ENCODE measurements at regions not wholly inside any gene's neighbourhood (a gene's known extent, or its start where the extent isn't known, plus 50 kb on each side); places are given as distances from the start of the nearest gene placed in this dataset.
A peak's percentile ranks its signal among the peaks of the same experiment; 100 is the strongest.

DNA sequence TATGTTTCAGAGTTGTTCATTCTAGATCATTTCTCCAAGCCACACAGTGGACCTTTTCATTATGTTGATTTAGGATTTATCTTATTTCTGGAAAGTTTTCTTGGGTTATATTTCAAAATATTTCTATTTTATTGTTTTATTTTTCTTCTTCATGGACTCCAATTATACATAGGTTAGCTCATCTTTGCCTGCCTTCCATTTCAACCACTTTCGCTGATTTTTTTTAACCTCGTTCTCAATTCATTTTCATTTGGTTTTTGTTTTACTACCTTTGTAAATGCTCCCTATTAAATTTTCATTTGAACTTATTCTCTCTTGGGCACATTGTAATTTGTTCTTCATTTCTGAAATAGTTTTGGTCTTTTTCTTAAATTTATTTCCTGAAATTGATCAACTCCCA lies 169.0 kb upstream of the PITX1 start:
- DNase-seq: no peak

DNA sequence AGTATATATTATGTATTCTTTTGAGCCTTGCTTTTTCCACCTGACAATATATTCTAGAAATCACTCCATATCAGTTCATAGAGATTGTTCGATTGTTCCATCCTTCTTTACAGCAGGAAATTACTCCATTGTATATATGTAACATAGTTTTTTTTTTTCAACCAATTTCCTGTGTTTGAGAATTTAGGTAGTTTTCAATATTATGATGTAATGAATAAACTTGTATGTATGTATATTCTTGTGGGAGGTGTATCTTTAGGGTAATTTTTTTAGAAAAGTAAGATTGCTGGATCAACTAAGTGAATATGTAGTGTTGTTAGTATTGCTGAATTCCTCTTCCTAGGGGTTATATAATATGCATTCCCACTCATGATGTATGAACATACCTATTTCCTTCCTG lies 165.9 kb upstream of the PITX1 start:
- no peak for DNase-seq

DNA sequence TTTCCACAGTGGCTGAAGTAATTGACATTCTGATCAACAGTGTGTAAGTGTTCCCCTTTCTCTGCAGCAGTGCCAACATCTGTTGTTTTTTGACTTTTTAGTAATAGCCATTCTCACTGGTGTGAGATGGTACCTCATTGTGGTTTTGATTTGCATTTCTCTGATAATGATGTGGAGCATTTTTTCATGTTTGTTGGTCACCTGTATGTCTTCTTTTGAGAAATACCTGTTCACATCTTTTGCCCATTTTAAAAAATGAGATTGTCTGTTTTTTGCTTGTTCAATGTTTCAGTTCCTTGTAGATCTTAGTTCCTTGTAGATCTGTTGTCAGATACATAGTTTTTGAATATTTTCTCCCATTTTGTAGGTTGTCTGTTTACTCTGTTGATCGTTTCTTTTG lies 162.5 kb upstream of the PITX1 start:
- no peak for DNase-seq

DNA sequence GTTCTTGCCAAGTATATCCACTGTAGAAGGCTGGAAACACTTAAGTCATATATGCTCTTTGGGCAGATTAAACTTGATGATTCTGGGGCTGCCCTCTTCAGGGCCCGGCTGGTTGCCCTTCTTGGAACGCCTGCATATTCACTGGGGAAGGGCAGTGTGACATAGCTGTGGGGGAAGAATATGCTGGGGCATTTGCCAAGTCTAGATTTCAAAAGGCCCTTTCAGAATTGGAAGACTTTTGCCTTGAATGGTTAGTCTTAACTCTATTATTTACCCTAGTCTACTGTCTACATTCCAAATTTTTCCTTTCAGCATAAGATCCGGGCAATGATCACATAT lies 161.2 kb upstream of the PITX1 start:
- DNase-seq: peak; percentile 53

DNA sequence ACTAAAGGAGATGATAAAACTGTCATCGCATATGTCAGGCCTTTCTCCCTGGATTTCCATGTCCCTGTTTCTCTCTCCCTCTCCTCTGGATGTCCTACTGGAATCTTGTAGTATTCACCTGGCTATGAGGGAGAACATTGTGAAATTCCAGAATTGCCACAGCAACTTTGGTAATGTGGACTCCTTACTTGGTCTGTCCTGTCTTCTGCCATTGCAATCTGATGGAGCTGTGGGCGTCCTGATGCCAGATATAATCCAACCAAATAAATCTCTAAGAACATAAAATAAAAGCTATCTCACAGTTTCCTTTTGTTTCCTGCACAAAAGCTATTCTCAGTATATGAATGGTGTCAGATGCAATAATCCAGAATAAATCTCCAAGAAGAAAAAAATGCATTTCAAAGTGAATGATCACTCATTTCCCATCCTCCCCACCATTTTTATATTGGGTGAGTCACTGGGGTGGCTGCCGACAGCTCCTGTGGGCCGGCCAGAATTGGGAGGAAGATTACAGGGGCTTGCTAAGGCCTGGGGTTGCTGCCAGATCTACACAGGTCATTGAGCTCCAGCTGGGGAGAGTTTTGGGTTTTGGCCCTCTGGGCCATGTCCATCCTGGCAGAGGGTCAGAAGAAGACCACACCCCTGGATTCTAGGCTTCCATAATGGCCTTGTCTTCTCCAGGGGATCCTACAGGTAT lies 160.7 kb upstream of the PITX1 start:
- DNase-seq: peak; percentile 83

DNA sequence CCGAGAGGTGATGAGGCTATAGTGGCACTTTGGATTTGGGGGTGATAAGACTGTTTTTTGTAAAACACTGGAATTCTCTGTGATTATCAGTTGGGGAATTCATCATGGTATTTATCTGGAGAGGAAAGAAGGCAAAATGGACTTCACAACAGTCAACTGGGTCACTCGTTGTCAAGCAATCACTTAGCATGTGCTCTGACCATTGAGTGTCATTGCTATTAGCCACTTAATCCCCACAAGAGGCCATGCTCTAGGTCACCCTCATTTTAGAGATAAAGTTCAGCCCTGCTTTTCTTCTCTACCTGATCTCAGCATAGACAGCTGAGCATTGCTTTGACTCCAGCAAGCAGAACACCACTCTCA lies 160.1 kb upstream of the PITX1 start:
- DNase-seq: no peak

DNA sequence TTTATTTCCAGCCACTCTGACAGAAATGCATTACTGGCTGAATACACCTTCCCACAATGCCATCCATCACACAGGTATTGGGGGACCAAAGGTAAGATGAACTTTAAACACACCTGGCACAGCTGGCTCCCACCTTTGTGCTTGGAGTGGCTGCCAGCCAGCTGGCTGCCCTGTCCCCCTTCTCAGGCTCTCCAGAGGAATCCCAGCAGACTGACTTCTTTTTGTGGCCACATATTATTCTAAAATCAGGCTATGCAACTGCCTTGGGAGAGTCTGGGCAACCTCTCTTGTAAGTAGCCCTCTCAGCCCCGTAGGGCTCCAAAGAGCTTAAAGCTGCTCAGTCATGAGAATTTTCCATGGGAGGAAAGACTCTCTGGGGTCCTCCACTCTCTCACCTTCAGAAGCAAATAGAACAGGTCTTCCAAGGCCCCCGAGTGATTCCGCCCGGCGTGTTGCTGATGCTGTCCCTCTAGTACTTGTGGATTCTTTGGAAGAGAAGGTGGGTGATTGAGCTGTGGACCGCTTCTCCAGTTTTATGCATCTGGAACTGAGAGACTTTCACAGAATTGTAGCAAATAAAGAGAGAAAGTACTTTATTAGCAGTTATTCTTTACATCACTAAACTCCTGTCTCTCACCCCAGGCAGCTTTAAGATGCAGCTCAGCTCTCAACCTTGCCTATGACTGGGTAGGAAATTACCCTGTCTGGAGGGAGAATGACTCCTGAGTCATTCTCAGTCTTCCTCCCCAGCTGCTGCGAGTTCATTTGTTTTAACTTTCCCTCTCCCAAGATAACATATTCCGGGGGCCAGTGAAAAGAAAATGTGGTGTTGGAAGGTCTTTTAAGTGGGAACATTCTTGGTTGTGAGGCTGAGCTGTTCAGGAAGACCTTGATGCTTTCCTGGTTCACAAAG lies 159.4 kb upstream of the PITX1 start:
- peak; percentile 79 for DNase-seq

DNA sequence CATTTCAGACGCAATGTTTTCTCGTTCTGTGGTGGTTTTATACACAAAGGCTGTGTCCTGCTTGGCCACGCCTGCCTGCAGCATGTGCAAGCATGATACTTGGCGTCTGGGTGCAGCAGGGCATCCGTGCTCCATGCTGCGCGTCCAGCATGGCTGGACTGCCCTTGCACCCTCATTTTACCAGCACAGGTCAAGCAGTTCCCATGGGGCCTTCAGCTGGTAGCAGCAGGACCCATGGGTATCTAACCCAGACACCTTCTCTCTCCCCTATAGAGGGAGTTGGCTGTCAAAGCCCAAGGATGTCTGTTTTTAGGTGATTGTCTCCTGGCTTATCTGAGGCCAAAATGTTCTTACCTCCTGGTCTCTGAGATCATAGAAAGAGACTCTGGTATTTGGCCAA lies 158.3 kb upstream of the PITX1 start:
- no peak for DNase-seq

DNA sequence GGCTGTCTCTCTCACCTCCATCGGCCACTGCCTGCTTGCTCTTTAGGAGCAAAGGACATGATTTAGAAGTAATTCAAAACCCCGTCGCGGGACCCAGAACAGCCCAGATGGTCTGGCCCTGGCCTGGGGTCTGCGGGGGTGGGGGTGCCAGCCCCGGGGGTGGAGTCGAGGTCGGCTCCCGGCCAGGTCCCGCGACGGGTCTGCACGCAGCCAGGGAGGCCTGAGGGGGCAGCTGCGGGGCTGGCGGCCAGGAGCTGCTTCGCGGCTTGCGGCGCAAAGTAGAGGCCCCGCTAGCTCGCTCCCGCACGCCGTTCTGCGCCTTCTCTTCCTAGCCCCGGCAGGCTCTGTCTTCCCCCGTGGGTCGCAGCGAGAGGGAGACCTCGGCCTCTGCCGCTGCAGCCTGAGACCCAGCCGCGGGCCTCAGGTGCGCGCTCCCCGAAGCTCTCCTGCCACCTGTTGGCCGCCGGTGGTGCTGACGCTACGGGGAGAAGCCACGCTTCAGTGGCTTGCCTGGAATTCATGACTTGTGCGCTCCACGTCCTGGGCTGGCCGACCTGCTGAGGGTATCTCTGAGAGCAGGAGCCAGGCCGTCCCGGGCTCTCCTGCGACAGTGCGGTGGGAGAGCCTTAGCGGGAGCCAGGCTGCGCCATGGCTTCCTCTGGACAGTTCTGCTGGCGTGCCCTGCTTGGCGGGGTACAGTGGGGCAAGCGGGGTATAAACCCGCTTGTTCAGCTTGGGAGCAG lies 157.2 kb upstream of the PITX1 start:
- DNase-seq: peak; percentile 75

DNA sequence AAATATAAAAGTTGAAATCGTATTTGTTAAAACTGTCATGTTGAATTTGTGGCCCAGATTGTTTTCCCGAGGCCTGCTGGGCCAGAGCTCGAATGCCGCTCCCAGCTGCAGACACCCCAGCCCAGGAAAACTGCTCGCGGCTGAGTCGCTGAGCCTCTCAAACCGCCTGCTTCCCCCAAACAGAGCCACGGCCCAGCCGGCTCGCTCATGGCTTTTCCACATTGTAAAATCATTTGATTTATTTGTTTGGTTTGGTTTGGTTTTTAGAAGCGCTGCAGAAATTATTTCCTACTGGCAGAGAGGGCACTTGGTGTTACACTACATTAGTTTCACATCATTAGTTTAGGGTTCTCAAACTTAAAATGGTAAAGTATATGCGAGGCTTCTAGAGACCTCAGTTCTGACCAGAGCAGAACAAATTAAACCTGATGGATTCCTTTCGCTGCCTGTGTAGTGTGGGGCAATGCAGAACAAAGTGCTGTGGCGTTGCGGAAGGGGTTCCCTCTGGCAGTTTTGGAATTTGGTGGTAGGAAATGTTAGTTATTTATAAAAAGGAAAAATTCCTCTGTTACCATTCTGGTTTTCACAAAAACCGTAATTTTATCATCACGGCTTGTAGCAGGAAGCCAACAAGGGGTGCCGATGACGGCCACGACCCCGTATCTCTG lies 156.5 kb upstream of the PITX1 start:
- DNase-seq: no peak

DNA sequence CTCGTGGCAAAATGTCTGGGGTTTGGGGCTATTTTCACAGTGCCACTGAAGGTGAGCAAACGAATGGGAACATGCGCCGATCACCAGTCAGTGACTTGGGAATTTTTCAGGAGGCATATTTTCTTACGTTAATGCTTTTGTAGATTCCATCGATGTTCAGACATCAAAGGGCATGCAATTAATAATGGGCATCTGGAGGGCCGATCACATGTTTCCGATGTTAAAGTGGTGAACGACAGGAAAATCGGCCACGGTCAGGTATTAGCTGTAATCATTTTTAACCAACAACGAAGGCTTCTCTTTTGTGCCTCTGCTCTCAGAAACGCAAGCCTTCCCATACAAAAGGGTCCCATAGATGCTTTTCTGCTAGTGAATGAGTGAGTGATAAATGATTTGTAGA lies 155.0 kb upstream of the PITX1 start:
- no peak for DNase-seq

DNA sequence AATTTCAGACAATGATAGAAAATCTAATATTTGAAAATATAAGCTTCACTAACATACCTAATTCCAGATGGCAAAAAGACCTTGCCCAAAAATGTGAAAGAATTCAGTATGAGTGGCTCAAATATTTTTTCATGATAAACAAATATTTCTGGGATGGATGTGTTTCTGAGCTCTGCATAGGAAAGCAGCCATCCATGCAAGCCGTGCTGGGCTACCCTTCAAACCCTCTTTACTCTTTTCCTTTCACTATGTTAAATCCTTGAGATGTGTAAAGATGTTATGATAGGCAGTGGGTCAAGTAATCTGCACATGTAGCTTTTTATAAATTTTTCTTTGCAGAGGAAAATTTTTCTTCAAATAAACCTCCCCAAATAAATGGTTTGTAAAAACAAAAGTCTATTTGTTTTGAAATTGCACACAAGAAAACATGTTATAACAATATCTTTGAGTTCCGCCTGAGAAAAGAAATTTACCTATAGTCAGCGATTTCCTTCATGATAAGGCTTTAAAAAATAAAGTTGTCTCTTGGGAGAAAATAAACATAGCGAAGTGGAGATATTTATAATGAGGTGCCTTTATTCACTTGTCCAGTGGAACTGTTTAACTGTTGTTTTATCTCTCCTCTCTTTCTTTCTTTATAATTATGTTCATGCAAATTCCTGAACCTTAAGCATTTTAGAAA lies 154.3 kb upstream of the PITX1 start:
- no peak for DNase-seq

DNA sequence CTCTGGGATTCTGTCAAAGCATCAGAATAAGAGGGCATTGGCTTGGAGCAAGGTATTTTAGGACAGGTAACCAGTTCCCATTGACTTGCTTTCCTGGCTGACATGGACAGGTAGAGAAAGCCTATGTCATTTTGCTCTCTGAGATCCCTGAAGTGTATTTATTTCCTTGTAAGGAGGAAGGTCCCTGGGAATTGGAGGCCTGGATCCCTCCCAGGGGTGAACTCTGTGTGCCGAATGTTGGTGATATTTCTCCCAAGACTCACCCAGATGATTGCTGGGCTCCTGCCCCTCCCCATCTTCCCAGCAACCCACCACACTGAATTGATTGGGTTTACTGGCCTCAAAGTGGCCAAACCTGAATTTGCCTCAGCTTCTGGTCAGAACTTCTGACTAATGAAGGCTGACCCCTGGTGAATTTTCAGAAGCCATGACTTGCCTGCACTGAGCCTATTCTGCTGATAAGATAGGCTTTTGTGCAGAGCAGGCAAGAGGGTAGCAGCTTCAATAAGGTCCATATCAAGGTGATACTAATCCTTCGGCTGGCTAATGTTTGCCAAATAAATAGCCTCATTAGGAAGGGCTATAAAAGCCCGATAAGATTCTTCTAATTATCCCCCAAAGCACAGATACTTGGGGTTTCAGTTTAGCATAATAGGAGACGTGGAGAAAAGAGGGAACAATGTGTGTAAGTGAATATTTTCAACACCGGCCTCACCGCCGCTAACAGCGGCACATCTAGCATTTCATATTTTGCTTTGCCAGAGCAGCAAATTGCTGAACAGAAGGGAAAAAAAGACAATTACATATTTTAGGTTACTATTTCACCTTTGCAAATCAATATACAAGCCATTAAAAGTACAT lies 152.9 kb upstream of the PITX1 start:
- no peak for DNase-seq

DNA sequence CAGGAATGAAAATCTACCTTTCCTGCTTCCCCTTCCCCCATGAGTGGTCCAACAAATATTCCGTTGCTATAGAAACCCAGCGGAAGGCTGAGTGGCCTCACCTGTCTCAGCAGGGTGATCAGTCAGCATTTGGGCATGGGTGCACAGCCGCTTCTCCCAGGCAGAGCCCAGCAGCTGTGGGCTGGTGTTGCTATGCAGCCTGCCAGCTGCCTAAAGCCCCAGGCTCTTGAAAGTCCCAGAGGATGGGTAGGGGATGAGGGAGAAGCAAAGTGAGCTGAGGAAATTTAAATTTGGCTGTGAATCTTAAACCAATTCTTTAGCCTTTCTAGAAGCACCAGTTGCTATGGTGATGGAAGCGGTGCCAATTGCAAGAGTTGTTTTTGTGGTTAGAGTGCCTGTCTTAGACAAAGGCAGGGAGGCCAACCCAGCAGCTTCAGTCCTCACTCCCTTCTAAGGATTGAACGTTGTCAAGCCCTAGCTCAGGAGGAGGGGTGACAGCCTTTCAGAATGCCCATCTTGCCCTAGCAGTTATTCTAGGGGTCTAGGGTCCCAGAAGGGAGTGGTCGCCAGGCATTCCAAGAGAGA lies 151.5 kb upstream of the PITX1 start:
- DNase-seq: peak; percentile 58

DNA sequence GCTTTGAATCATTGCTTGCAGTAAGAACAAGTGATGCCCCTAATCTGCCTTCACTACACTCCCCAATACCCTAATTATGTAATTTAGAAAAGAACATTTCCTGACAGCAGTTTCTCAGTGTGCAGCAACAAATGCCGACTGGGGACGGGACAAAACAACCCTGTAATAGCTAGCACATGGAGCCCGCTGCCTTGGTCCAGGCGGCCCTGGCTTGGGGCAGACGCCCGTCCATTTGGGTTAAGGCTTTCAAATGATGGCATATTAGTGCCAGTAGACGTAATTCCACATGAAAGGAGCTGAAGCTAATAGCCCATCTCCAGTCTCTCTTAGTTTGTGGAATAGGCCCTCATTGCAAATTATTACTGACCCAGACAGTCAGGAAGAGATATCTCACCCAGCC lies 150.6 kb upstream of the PITX1 start:
- no peak for DNase-seq

DNA sequence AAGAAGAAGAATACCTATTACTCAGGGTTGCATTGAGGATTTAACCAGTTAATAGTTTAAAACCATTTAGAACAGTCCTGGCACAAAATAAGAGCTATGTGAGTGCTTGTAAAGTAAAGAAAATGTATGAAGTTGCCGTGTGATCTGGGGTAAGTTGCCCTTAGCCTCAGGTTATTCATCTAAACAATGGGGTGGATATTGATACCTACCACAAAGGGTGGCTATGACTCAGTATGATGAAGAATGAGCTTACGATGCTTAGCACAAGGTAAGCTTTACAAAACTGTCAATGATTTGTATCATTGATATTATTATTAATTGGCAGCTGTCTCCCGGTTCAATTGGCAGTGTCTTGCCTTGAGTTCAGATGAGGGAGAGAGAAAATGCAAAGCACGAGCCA lies 149.4 kb upstream of the PITX1 start:
- no peak for DNase-seq

DNA sequence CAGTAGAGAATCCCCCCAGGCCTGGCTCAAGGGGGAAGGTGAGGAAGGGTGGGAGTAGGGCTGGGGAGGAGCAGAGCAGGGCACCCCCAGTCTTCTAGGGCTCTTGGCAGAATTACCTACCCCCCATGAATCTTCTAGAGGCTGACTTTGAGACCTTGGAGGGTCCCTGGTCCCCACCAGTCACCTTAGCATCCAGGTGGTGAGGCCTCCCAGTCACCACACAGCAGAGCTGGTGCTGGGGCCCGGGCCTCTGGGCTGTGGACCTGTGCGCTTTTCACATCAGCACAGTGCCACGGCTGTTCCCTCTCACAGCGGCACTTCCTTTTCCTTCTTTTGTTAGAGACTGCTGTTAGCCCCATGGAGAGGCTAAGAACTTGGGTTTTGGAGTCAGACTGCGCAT lies 148.6 kb upstream of the PITX1 start:
- no peak for DNase-seq

DNA sequence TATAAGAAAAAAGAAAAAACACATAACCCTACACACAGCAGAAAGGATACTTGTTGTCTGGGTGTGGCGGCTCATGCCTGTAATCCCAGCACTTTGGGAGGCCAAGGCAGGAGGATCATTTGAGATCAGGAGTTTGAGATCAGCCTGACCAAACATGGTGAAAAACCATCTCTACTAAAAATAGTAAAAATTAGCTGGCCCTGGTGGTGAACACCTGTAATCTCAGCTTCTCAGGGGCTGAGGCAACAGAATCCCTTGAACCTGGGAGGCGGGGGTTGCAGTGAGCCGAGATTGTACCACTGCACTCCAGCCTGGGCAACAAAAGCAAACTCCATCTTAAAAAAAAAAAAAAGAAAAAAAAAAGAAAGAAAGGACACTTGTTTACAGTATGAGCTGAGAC lies 147.6 kb upstream of the PITX1 start:
- DNase-seq: no peak

DNA sequence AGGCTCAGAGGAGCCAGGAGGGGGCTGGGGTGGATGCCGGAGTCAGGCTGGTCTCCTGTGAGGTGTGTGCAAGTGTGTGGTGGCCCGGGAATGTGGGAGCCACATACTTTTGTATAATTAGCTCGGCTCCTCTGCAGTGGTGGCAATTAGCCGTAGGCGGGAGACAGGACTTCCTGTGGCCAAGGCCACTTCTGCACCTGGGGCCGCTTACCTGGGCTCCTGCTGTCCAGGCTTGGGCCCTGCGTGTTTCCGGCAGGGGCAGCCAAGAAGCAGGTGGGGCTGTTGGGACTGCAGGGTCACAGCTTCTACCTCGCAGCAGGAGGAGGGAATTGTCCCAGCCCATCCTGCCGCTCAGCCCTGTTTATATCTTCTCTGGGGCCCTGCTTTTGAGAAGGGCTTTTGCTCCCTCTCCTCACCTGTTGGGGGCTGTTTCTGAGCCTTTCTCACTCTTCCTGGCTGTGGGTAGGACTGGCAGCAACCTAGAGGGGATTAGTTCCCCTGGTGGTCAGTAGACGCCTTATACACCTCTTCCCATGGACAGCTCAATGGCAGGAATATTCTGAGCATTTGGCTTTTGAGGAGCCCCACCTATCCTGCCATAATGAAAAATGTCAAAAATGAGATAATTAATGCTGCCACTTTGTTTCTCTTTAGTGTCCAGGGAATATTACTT lies 145.4 kb upstream of the PITX1 start:
- no peak for DNase-seq

DNA sequence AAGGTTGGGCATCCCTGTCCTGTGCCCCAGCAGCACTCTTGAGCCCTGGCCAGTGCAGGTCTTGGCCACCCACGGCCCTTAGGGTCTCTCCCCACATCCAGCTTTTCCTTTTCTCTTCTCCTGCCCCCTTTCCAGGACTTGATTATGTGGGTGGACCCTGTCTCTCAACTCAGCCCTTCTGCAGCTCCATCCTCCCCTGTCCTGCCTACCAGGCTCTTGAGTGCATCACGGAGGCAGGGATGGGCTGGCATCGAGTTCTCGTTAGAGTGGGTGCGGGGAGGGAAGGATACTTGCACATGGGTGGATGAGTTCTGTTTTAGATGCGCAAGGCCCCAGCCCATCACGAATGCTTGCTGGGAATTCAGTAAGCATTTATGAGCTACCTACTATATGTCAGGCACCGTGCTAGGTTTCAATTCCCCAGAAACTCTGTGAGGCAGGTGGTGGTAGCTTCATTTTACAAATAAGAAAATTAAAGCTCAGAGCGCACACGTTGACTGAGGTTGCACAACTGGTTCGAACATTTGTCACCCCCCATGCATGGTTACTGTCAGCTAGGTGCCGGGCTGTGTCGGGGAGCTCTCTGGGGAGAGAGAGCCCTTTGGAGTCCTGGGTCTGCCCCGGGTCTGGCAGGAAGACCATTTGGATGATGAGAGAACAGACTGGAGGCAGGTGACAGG lies 144.6 kb upstream of the PITX1 start:
- DNase-seq: no peak
